Activated CD4-positive, alpha-beta T cell treated with anti-CD3 and anti-CD28 coated beads for 36 hours (primary cell): ENCODE measurements at regions not wholly inside any gene's neighbourhood (a gene's known extent, or its start where the extent isn't known, plus 50 kb on each side); places are given as distances from the start of the nearest gene placed in this dataset.
A peak's percentile ranks its signal among the peaks of the same experiment; 100 is the strongest.

Experiments used
- ATAC-seq: fragments of 200-7000 bp; cut with Tn5 transposase; one replicate; pipeline ENCODE4 v1.10.0; 2021; ENCODE audit warnings: mild to moderate bottlenecking, moderate library complexity
- CTCF ChIA-PET: fragments of 350-600 bp; sonication (Branson Sonifier 250); formaldehyde crosslinking; loops from one replicate; lab custom pipeline; 2021; ENCODE audit warnings: antibody characterized with exemption; lab: Charles Lee
- POLR2A ChIA-PET: fragments of 350-600 bp; sonication (Branson Sonifier 250); formaldehyde crosslinking; loops from one replicate; lab custom pipeline; 2021; ENCODE audit warnings: antibody characterized with exemption, inconsistent platforms; lab: Charles Lee
- DNase-seq: peaks from one replicate; pipeline ENCODE4 v3.0.0-alpha.2; 2020
- H3K27ac Mint-ChIP-seq: one replicate; pipeline ENCODE4 v1.8.0; 2021; ENCODE audit warnings: mixed read lengths
- H3K27me3 Mint-ChIP-seq: one replicate; pipeline ENCODE4 v1.8.0; 2021; ENCODE audit warnings: mixed read lengths
- H3K36me3 Mint-ChIP-seq: one replicate; pipeline ENCODE4 v1.8.0; 2021; ENCODE audit warnings: low read depth, mixed read lengths
- H3K4me1 Mint-ChIP-seq: one replicate; pipeline ENCODE4 v1.8.0; 2021; ENCODE audit warnings: mixed read lengths
- H3K4me3 Mint-ChIP-seq: one replicate; pipeline ENCODE4 v1.8.0; 2021; ENCODE audit warnings: mild to moderate bottlenecking, moderate library complexity, mixed read lengths
- H3K9me3 Mint-ChIP-seq: one replicate; pipeline ENCODE4 v1.8.0; 2021; ENCODE audit warnings: low read depth, mixed read lengths
- intact Hi-C, 2 experiments: fragments of 100-400 bp; cut with DNase I in 1 of 2; cut with micrococcal nuclease in 1 of 2; formaldehyde crosslinking; loops; one replicate each; pipeline versions ENCODE4 v1.14.2 to v1.15.1; 2022 to 2024; cut with DNase I, micrococcal nuclease

DNA sequence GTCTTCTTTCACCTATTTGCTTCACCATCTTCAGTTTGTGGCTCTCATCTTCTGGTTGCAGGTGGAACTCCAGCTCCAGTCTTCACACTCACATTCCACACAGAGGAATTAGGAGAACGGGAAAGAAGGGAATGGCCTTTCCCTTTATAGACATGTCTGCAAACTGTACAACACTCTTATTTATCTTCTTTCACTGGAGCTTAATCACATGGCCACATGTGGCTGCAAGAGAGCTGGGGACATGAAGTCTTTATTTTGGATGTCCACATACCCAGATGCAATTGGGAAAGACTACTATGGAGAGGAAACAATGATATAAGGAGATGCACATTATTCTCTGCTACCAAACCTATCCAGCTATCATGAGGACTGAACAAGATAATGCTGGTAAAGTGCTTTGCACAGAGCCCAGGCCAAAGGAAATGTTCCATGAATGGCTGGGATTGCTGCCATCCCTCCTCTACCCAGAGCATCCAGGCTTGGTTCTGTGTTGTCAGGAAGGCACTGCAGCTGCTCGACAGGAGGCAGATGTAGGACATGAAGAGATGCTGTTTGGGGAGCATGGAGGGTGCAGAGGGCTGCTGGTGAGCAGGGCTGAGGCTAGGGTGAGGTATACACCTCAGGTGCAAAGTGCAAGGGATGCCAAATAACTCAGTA lies 183.8 kb upstream of the TBX20 start:
- CTCF ChIA-PET, result interaction anchor here (1.5 kb wide), 1 partner anchor 83 kb away, joined by 3 read pairs; no protein-coding TSS in a partner anchor
- intact Hi-C loops, result loop anchor here in 1 of 2 experiments (10.0 kb wide), 1 partner anchor 243 kb away; no protein-coding TSS in a partner anchor
- DNase-seq, result no peak
- Mint-ChIP-seq H3K27ac (no peak overlapping the region), H3K9me3 (no peaks in the 10 kb centered on the region), H3K36me3 (no peaks in the 10 kb centered on the region), H3K27me3 (peaks cover 10% of the 10 kb centered on the region), H3K4me3 (no peak overlapping the region), H3K4me1 (no peaks in the 10 kb centered on the region)
- POLR2A ChIA-PET, result no interaction called here
- no peak for ATAC-seq

DNA sequence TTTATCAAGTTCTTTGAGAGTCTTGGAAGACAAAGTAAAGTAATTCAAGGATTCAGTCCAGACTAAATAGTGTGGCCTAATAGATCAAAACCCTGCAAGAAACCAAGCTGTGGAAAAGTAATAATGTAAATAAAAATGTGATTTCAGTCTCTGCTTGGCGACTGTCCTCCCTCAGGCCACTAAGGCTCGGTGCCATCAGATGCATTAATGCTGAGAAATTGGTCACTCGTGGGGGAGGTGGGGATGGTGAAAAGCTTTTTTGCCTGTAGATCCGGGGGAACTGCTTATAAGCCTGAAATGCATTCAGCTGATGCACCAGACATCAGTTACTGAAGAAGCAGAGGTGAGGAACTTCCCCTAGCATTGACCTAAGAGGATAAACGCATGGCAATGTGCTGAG lies 182.6 kb upstream of the TBX20 start:
- DNase-seq, result no peak
- intact Hi-C loops, result loop anchor here in 1 of 2 experiments (10.0 kb wide), 1 partner anchor 242 kb away; no protein-coding TSS in a partner anchor
- Mint-ChIP-seq H3K4me3 (no peak overlapping the region), H3K27me3 (peaks cover 13% of the 10 kb centered on the region), H3K27ac (no peak overlapping the region), H3K4me1 (no peaks in the 10 kb centered on the region), H3K36me3 (no peaks in the 10 kb centered on the region), H3K9me3 (no peaks in the 10 kb centered on the region)
- POLR2A ChIA-PET, result no interaction called here
- CTCF ChIA-PET, result interaction anchor here (1.5 kb wide), 1 partner anchor 84 kb away, joined by 3 read pairs; no protein-coding TSS in a partner anchor
- ATAC-seq, result no peak

DNA sequence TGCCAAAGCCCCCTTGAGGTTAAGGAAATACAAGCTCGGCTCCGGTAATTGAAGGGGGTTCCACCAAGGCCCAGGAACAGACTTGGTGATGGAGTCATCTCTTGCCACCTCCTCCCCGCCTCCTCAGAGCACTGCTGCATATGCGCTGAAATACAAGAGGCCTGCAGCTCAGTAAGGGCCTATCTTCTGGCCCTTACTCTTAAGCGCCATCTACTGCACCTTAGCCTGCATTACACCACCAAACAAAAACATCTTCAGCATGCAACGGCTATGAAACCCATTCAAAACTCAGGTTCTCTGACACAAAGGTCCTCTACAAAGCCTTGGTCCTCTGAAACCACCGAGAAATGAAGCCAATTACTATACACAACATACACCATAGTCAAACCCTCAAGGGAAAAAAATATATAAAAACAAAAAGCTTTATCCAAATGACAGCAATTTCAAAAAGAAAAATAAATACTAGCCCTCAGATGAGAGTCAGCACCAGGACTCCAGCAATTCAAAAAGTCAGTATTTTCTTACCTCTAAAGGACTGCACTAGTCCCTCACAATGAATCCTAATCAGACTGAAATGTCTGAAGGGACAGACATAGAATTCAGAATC lies 176.8 kb upstream of the TBX20 start:
- intact Hi-C loops, result loop anchor here in 1 of 2 experiments (10.0 kb wide), 1 partner anchor 236 kb away; no protein-coding TSS in a partner anchor
- H3K27me3 Mint-ChIP-seq, result peaks cover 14% of the 10 kb centered on the region
- ATAC-seq, result peak; percentile 53
- H3K4me3 Mint-ChIP-seq, result no peak overlapping the region
- ChIA-PET CTCF (interaction anchor here (0.6 to 1.8 kb wide), 8 partner anchors 15 to 1886 kb away, joined by 3 to 7 read pairs (median 4); no protein-coding TSS in a partner anchor), POLR2A (no interaction called here)
- peak; percentile 33 for DNase-seq
- H3K36me3 Mint-ChIP-seq, result no peaks in the 10 kb centered on the region
- no peak overlapping the region for H3K27ac Mint-ChIP-seq
- peaks cover 5% of the 10 kb centered on the region for H3K9me3 Mint-ChIP-seq
- no peaks in the 10 kb centered on the region for H3K4me1 Mint-ChIP-seq

DNA sequence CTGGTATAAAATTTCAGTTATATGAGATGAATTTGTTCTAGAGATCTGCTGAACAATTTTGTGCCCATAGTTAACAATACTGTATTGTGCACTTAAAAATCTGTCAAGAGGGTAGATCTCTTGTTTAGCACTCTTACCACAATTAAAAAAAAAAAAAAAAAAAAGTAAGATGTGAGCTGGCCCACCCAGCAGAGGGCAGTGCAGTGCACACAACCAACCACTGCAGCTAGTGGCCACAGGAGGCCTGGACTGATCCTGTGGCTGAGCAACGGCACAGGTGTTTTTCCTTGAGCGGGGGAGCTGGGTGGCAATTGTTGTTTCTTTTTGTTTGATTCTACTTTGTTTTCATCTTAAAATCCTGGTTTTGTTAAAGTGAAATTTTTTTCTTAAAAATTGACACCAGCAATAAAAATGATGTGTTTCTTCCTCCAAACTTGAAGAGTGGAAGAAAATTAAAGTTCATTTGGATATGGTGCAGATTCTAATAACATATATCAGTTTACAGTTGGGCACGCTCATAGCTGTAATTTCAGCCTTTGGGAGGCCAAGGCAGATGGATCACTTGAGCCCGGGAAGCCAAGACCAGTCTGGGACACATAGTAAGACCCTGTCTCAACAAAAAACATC lies 171.1 kb upstream of the TBX20 start:
- CTCF ChIA-PET, result interaction anchor here (0.6 to 5.5 kb wide), 15 partner anchors 8 to 482 kb away, joined by 3 to 35 read pairs (median 4); no protein-coding TSS in a partner anchor
- no peak overlapping the region for H3K27ac Mint-ChIP-seq

GRCh38 chr7:35424440-35424839 lies 170.5 kb upstream of the TBX20 start:
- POLR2A ChIA-PET, result no interaction called here
- CTCF ChIA-PET, result interaction anchor here (0.6 to 5.5 kb wide), 13 partner anchors 8 to 412 kb away, joined by 3 to 35 read pairs (median 4); no protein-coding TSS in a partner anchor

More for the DNA sequence above, 171.1 kb upstream of the TBX20 start:
- Mint-ChIP-seq H3K4me1 (peaks cover 5% of the 10 kb centered on the region), H3K27me3 (peaks cover 3% of the 10 kb centered on the region), H3K9me3 (no peaks in the 10 kb centered on the region), H3K36me3 (no peaks in the 10 kb centered on the region), H3K4me3 (no peak overlapping the region)
- peak; percentile 75 for DNase-seq
- intact Hi-C loops, result loop anchor here (1.0 to 10.0 kb wide), 5 partner anchors 95 to 480 kb away; no protein-coding TSS in a partner anchor
- ATAC-seq, result peak; percentile 74
- POLR2A ChIA-PET, result no interaction called here

DNA sequence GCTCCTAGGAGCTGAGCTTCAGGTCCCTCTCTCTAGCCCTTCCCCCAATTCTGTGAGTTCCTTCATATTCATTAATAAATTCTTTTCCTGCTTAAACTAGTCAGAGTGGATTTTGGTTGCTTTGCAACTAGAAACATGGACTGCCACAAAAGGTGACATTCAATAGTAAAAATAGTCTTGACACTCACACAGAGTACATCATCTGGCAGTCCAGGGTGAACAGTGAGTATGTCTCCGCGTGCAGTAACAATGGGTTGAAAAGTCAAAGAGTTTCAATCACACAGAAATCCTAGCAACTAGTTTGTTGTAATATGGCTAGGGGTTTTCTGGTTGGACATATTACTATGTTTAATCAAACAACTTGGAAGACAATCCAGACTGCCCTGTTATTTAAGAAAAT lies 168.8 kb upstream of the TBX20 start:
- Mint-ChIP-seq H3K9me3 (no peaks in the 10 kb centered on the region), H3K36me3 (no peaks in the 10 kb centered on the region), H3K27me3 (peaks cover 7% of the 10 kb centered on the region), H3K4me1 (peaks cover 5% of the 10 kb centered on the region), H3K27ac (no peak overlapping the region), H3K4me3 (no peak overlapping the region)
- ChIA-PET CTCF (interaction anchor here (1.6 to 5.5 kb wide), 3 partner anchors 96 to 202 kb away, joined by 5 to 35 read pairs (median 27); no protein-coding TSS in a partner anchor), POLR2A (no interaction called here)
- ATAC-seq (no peak), DNase-seq (no peak)
- intact Hi-C loops, result loop anchor here (10.0 kb wide), 1 partner anchor 482 kb away; no protein-coding TSS in a partner anchor

More at GRCh38 chr7:35424440-35424839, 170.5 kb upstream of the TBX20 start:
- Mint-ChIP-seq H3K9me3 (no peaks in the 10 kb centered on the region), H3K27me3 (peaks cover 3% of the 10 kb centered on the region), H3K36me3 (no peaks in the 10 kb centered on the region), H3K4me3 (no peak overlapping the region), H3K4me1 (peaks cover 5% of the 10 kb centered on the region), H3K27ac (no peak overlapping the region)
- ATAC-seq (no peak), DNase-seq (no peak)
- intact Hi-C loops, result loop anchor here (1.0 to 10.0 kb wide), 2 partner anchors 200 to 480 kb away; no protein-coding TSS in a partner anchor

DNA sequence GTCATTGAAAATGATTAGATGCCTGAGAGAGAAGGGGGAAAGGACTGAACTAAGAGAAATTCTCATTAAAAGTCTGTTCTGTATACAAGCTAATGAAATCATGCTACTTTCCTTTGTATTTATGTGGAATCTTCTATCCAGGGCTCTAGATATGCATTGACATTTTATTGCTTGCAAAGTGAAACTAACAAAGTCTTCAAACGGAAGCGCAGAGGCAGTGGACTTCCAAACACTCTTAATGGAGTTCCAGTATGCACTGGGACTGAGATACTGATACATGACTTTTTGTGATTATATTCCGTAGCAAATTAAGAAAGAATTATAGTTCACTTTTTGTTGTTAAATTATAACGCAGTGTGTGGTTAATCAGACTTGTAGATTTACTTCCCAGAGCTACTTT lies 166.8 kb upstream of the TBX20 start:
- peaks cover 7% of the 10 kb centered on the region for H3K27me3 Mint-ChIP-seq
- ChIA-PET CTCF (interaction anchor here (0.6 to 1.6 kb wide), 6 partner anchors 12 to 207 kb away, joined by 3 to 4 read pairs (median 4); no protein-coding TSS in a partner anchor), POLR2A (no interaction called here)
- H3K4me3 Mint-ChIP-seq, result no peak overlapping the region
- H3K27ac Mint-ChIP-seq, result no peak overlapping the region
- peaks cover 5% of the 10 kb centered on the region for H3K4me1 Mint-ChIP-seq
- no peak for DNase-seq
- intact Hi-C loops, result loop anchor here (10.0 kb wide), 1 partner anchor 484 kb away; no protein-coding TSS in a partner anchor
- H3K36me3 Mint-ChIP-seq, result no peaks in the 10 kb centered on the region
- H3K9me3 Mint-ChIP-seq, result no peaks in the 10 kb centered on the region
- no peak for ATAC-seq

DNA sequence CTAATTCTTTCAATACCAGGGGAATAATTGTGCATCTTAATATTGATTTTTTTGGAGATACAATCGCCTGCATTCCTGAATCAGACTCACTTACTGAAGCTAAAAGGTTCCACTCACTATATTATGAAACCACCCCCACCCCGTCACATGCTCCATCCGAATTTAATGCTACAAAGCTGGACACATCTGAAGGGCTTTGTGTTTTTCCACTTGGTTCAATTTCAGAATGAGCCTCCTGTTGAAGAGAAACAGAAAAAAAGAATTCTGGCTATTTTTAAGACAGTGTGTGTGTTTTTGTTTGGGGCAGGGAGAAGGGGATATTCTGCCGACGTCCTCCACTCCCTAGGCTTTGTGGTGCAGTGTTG lies 165.5 kb upstream of the TBX20 start:
- DNase-seq, result no peak
- Mint-ChIP-seq H3K9me3 (no peaks in the 10 kb centered on the region), H3K4me3 (no peak overlapping the region), H3K27me3 (peaks cover 7% of the 10 kb centered on the region), H3K36me3 (no peaks in the 10 kb centered on the region), H3K4me1 (peaks cover 5% of the 10 kb centered on the region), H3K27ac (no peak overlapping the region)
- CTCF ChIA-PET, result no interaction called here
- POLR2A ChIA-PET, result no interaction called here
- intact Hi-C loops, result no loop called here
- ATAC-seq, result no peak

GRCh38 chr7:35418716-35419390 lies 165.0 kb upstream of the TBX20 start:
- H3K27me3 Mint-ChIP-seq, result peaks cover 7% of the 10 kb centered on the region
- ChIA-PET POLR2A (no interaction called here), CTCF (interaction anchor here (1.1 kb wide), 1 partner anchor 13 kb away, joined by 4 read pairs; no protein-coding TSS in a partner anchor)
- H3K9me3 Mint-ChIP-seq, result no peaks in the 10 kb centered on the region
- H3K27ac Mint-ChIP-seq, result no peak overlapping the region
- H3K4me3 Mint-ChIP-seq, result no peak overlapping the region
- DNase-seq (no peak), ATAC-seq (no peak)
- intact Hi-C loops, result no loop called here
- H3K4me1 Mint-ChIP-seq, result peaks cover 5% of the 10 kb centered on the region
- no peaks in the 10 kb centered on the region for H3K36me3 Mint-ChIP-seq

DNA sequence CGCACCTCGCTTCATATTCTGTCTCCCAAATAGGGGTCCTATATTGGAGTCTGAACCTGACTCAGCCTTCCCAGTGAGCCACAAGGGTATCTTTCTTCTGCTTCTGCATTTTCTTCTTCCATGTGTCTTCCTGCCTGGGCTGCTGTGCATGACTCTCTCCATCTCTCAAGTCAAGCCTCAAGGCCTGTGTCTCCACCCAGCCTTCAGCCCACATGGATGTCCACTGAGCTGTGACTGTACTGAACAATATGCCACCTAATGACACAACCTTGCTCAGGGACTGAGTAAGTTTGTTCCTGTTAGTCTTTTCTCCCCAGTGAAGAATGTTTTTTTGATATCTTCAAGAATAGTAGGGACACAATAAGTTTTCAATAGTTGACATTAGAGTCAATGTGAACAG lies 162.7 kb upstream of the TBX20 start:
- Mint-ChIP-seq H3K27ac (no peak overlapping the region), H3K4me3 (no peak overlapping the region), H3K4me1 (peaks cover 5% of the 10 kb centered on the region), H3K36me3 (no peaks in the 10 kb centered on the region), H3K9me3 (no peaks in the 10 kb centered on the region), H3K27me3 (peaks cover 9% of the 10 kb centered on the region)
- DNase-seq (no peak), ATAC-seq (no peak)
- intact Hi-C loops, result no loop called here
- ChIA-PET CTCF (interaction anchor here (1.0 to 1.4 kb wide), 2 partner anchors 8 to 35 kb away, joined by 3 to 7 read pairs; no protein-coding TSS in a partner anchor), POLR2A (no interaction called here)
